ENCODE measurements at regions not wholly inside any gene's neighbourhood (a gene's known extent, or its start where the extent isn't known, plus 50 kb on each side); places are given as distances from the start of the nearest gene placed in this dataset.

DNA sequence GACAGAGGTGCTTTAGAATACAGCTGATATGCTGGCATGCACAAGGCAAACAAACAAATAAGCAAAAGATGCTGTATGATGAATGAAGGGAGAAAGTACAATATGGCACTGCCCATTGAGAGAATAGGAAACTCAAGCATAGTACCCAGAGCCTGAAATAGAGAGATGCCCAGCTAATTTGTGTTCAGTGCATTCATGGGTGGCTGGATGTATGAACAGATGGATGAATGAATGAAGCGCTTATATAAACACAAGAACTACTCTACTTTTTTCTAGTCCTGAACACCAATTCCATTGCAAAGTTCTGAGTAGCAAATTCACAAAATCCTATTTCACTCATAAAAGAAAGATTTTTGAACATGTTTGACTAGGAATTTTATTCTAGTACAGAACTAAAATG, 756.3 kb downstream of the SATB2 start:
- H3K9me3 ChIP-seq (ENCODE audit: insufficient read depth, low read depth): no peaks in the 10 kb centered on the region
- TF ChIP-seq, protein P1, sequence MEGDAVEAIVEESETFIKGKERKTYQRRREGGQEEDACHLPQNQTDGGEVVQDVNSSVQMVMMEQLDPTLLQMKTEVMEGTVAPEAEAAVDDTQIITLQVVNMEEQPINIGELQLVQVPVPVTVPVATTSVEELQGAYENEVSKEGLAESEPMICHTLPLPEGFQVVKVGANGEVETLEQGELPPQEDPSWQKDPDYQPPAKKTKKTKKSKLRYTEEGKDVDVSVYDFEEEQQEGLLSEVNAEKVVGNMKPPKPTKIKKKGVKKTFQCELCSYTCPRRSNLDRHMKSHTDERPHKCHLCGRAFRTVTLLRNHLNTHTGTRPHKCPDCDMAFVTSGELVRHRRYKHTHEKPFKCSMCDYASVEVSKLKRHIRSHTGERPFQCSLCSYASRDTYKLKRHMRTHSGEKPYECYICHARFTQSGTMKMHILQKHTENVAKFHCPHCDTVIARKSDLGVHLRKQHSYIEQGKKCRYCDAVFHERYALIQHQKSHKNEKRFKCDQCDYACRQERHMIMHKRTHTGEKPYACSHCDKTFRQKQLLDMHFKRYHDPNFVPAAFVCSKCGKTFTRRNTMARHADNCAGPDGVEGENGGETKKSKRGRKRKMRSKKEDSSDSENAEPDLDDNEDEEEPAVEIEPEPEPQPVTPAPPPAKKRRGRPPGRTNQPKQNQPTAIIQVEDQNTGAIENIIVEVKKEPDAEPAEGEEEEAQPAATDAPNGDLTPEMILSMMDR (conservative IDR thresholded peaks at IDR 0.05): no peak
- TF ChIP-seq EZH2 (IDR thresholded peaks at IDR 0.05; ENCODE audit: low read depth): no peak
- H3K9me2 ChIP-seq (ENCODE audit: insufficient read depth): no peaks in the 10 kb centered on the region
- no peak overlapping the region for H2AFZ ChIP-seq
- H3K27ac ChIP-seq: no peak overlapping the region
- H3K4me3 ChIP-seq: no peak overlapping the region
- no TSS peak for BruUV-seq (replicated peaks)
- ChIA-PET CTCF (no interaction called here), POLR2A (ENCODE audit: unreplicated experiment) (no interaction called here)
- H3K27me3 ChIP-seq (ENCODE audit: insufficient read depth, low read depth): no peaks in the 10 kb centered on the region
- H3K4me2 ChIP-seq: no peak overlapping the region
- no peak for DNase-seq
- no peaks in the 10 kb centered on the region for H3K4me1 ChIP-seq (replicated peaks; ENCODE audit: insufficient read depth)
- H3K36me3 ChIP-seq (ENCODE audit: low read depth): no peaks in the 10 kb centered on the region
- H3K79me2 ChIP-seq (ENCODE audit: low read depth): no peaks in the 10 kb centered on the region
- H3F3A ChIP-seq (ENCODE audit: insufficient read depth, low read depth): no peaks in the 10 kb centered on the region
- H4K20me1 ChIP-seq (ENCODE audit: insufficient read depth): no peaks in the 10 kb centered on the region
- intact Hi-C loops (cut with micrococcal nuclease; ENCODE audit: unreplicated experiment): no loop called here

DNA sequence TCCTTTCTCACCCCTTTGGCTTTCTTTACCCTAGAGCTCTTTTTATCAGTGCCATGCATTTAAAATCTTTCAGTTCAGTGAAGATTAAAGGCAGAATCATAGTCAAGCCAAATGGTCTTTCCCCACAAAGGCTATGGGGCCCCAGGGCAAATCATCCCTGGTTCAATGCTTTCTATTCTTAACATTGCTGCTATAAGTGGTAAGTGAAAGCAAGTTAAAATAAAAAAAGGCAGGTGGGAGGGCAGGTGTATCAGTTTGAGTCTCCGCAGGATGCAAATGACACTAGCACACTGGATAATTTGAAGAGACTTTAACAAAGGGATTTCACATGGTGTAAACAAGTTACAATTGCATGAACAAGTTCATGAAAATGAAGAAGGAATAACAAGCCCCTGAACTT, 757.4 kb downstream of the SATB2 start:
- intact Hi-C loops (cut with micrococcal nuclease; ENCODE audit: unreplicated experiment): no loop called here
- Histone ChIP-seq H3K4me3 (no peak overlapping the region), H2AFZ (no peak overlapping the region), H3K27me3 (ENCODE audit: insufficient read depth, low read depth) (no peaks in the 10 kb centered on the region), H4K20me1 (ENCODE audit: insufficient read depth) (no peaks in the 10 kb centered on the region), H3K36me3 (ENCODE audit: low read depth) (no peaks in the 10 kb centered on the region), H3K9me2 (ENCODE audit: insufficient read depth) (no peaks in the 10 kb centered on the region), H3K4me1 (replicated peaks; ENCODE audit: insufficient read depth) (no peaks in the 10 kb centered on the region), H3F3A (ENCODE audit: insufficient read depth, low read depth) (no peaks in the 10 kb centered on the region), H3K9me3 (ENCODE audit: insufficient read depth, low read depth) (no peaks in the 10 kb centered on the region), H3K4me2 (no peak overlapping the region), H3K27ac (no peak overlapping the region), H3K79me2 (ENCODE audit: low read depth) (no peaks in the 10 kb centered on the region)
- ChIA-PET CTCF (no interaction called here), POLR2A (ENCODE audit: unreplicated experiment) (no interaction called here)
- BruUV-seq (replicated peaks): no TSS peak
- no peak for DNase-seq
- no peak for TF ChIP-seq EZH2 (IDR thresholded peaks at IDR 0.05; ENCODE audit: low read depth)
- TF ChIP-seq, protein P1 (conservative IDR thresholded peaks at IDR 0.05): no peak

DNA sequence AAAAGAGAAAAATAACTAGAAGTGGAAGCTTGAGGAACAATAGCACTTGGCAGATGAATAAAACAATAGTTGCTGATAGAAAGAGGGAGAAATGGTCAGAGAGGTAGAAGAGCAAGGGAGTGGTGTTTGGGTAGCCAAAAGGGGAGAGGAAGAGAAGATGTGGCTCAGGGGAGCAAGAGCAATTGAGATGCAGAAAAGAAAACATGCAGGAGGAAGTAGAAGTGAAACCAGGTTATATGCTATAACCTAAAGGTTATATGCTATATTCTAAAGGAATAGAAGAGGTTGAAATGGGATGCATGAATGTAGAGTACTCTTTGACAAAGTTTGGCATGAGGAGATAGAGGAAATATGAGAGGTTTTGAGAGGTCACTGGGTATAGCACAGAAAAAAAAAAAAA, 759.5 kb downstream of the SATB2 start:
- CTCF ChIA-PET: no interaction called here
- BruUV-seq (replicated peaks): no TSS peak
- no peak for TF ChIP-seq EZH2 (IDR thresholded peaks at IDR 0.05; ENCODE audit: low read depth)
- TF ChIP-seq, protein P1 (conservative IDR thresholded peaks at IDR 0.05): no peak
- Histone ChIP-seq H3K79me2 (ENCODE audit: low read depth) (no peaks in the 10 kb centered on the region), H3K4me2 (no peak overlapping the region), H3K4me3 (no peak overlapping the region), H3K4me1 (replicated peaks; ENCODE audit: insufficient read depth) (no peaks in the 10 kb centered on the region), H4K20me1 (ENCODE audit: insufficient read depth) (no peaks in the 10 kb centered on the region), H3K36me3 (ENCODE audit: low read depth) (no peaks in the 10 kb centered on the region), H3K27ac (no peak overlapping the region), H3K27me3 (ENCODE audit: insufficient read depth, low read depth) (no peaks in the 10 kb centered on the region), H3F3A (ENCODE audit: insufficient read depth, low read depth) (no peaks in the 10 kb centered on the region), H2AFZ (no peak overlapping the region), H3K9me3 (ENCODE audit: insufficient read depth, low read depth) (no peaks in the 10 kb centered on the region), H3K9me2 (ENCODE audit: insufficient read depth) (no peaks in the 10 kb centered on the region)
- POLR2A ChIA-PET (ENCODE audit: unreplicated experiment): no interaction called here
- no peak for DNase-seq
- intact Hi-C loops (cut with micrococcal nuclease; ENCODE audit: unreplicated experiment): no loop called here

All from PC-9 (cell line).